ENCODE measurements at regions not wholly inside any gene's neighbourhood (a gene's known extent, or its start where the extent isn't known, plus 50 kb on each side); places are given as distances from the start of the nearest gene placed in this dataset.

- no peak for DNase-seq
Measured at GRCh38 chr15:29490747-29491471, 221.3 kb upstream of the NSMCE3 start.

DNA sequence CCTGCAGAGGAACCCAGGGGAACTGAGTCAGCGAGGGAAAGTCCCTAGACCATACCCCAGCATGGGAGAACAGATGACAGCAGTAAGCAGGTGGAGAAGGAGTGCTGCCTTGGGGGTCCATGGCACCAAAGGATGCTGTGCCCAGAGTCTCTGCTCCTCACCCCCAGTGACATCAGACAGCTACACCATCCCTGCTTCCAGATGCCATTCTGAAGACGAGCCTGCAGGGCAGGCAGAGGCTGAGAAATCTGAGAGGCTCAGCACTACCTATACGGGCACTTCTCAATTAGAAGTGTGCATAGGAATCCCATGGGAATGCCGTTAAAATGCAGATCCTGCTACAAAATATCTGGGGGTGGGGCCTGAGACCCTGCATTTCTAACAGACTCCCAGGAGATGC lies 211.3 kb upstream of the NSMCE3 start:
- no peak for DNase-seq

DNA sequence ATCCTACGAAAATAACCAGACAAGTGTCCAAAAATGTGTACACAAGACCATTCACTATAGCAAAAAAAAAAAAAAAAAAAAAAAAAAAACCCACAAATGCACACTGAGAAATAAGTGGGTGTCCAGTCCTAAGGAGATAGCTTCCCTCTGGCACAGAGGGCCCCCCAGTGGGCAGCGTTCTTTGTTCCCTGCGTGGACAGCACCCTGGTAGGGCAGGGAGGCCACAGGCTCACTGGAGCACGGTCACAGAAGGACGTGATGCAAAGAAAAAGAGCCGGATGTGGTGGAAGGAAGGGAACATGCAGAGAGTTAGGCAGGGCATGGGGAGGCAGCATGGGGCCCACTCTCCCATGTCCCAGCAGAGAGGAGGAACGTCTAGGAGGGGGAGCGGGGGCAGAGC lies 210.7 kb upstream of the NSMCE3 start:
- no peak for DNase-seq

GRCh38 chr15:29477256-29477655 lies 207.6 kb upstream of the NSMCE3 start:
- DNase-seq, result no peak

DNA sequence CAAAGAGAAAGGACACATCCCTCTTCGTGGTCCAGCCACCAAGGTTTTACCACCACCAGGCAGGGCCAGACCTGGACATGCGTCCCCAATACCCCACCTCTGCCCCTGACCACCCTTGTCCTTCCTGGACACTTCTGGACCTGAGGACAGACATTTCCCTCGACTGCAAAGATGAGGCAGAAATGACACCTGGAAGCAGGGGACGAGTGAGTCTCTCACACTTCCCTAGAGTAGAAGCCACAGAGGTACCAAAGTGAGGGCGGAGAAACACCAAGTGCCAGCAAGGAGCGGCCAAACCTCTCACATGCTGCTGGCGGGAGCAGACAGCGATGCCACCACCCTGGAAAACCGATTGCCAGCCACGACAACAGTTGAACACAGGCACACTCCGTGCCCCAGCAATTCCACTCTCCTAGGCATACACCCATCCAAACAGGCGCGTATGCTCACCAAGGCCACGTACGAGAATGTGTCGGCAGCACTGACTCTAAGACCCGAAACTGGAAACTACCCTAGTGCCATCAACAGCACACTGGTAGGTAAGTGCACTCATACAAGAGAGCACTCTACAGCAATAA lies 207.0 kb upstream of the NSMCE3 start:
- DNase-seq, result no peak

DNA sequence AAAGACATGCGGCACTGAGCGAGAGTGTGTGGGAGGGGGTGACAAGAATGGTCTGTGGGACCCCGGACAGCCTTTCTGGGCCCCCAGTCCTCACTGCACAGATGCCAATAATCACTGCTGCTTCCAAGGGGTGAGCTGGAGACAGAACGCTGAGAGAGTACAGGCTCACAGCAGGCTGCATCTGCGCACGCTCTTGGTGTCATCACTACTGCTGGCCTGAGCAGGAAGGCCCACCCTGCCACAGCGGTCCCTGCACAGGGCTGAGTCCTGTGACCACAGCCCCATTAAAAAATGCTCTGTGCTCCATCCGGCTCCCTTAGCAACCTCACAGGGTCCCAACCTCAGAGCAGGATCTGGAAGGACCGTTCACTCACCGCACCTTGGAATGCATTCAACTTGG lies 205.5 kb upstream of the NSMCE3 start:
- no peak for DNase-seq

GRCh38 chr15:29473621-29474105 lies 204.0 kb upstream of the NSMCE3 start:
- no peak for DNase-seq

GRCh38 chr15:29472901-29473445 lies 203.4 kb upstream of the NSMCE3 start:
- DNase-seq, result no peak

DNA sequence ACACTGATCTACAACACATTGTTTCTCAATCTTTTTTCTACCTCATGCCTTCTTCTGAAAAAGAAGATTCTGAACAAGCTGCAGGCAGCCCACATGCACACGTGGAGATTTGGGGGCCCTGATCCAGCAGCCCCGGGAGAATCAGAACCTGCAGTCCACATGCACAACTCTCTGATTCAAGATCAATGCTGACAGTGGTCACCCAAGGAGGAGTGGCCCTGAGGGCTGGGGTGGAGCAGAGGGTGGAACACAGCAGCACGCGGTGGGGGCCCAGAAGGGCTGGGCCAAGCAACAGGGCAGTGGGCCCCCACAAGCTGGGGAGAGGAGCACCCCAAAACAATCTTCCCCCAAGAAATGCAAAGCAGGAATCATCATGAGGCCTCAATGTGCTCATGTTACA lies 202.1 kb upstream of the NSMCE3 start:
- DNase-seq, result no peak

DNA sequence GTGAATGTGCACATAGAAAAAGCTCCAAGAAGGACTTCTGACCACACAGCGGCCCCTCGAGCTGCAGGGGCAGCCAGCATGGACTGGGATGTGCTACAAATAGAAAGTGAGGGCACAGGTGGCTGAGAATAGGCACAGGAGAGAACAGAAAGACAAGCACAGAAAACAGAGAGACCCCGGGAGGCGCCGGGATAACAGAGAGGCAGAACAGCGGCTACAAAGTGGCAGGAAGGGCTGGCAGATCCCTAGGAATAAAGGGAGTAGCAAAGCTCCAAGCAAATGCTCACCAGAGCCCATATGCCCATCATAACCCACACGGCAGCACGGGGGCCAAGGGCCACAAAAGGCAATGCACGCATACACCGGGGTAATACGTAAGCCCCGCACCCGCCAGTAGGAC lies 201.7 kb upstream of the NSMCE3 start:
- DNase-seq, result no peak

- no peak for DNase-seq
Measured at GRCh38 chr15:29470794-29471193, 201.2 kb upstream of the NSMCE3 start.

DNA sequence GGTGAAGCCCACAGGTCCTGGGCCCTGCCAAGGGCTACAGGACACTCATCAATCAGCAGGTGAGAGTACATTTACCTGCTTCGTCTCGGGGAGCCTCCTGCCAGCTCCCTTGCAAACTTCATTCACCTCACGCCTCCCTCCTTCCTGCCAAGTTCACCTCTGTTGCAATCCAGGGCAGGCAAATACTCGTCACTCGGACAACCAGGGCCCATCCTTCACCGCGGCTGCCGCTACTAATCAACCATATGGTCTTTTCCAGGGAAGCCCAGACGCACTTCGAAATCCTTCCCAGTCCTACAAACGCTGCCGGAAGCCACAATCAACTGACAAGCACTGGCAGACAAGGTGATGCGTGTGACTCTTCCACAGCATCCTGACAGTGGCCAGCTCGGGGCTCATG lies 200.7 kb upstream of the NSMCE3 start:
- DNase-seq, result no peak

GRCh38 chr15:29468899-29469298 lies 199.3 kb upstream of the NSMCE3 start:
- no peak for DNase-seq

GRCh38 chr15:29467091-29467490 lies 197.5 kb upstream of the NSMCE3 start:
- DNase-seq, result no peak

- no peak for DNase-seq
Measured at GRCh38 chr15:29466292-29466691, 196.7 kb upstream of the NSMCE3 start.

DNA sequence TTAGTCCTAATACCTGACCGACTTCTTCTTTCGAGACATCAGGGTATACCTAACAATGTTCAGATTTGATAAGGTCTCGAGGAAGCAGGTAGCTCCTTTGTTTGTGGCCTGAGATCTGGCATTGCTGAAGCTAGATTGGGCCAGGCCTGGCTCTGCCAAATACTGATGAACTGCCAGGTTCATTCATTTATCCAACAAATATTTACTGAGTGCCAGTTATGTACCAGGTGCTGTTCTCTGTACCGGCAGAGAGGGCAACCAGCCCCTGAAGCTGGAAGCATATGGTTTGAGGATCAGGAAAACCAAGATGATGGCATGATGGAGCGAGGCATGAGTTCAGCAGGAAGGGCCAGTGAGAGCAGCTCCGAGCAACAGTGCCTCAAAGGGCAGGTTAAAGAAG lies 196.2 kb upstream of the NSMCE3 start:
- DNase-seq, result no peak

DNA sequence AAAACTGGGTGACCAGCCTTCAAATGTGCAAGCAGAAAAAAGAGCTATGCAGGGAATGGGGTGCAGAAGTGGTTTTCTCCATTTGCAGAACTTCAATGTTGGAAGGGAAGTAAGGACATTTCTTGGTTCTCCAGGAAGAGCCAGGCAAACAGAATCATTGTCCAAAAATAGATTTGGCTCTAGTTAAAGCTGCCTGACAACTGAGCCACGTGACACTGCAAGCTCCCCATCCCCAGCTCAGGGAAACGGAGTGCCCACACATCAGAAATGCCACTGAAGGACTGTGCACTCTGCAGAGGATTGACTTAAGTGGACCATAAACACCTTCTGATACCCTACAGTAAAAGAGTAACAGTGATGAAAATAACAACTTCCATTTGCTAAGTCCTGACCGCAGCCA lies 195.6 kb upstream of the NSMCE3 start:
- DNase-seq, result peak in 1 of 4 experiments; percentile 11

- DNase-seq, result no peak
Measured at GRCh38 chr15:29461877-29462276, 192.3 kb upstream of the NSMCE3 start.

GRCh38 chr15:29458361-29458760 lies 188.7 kb upstream of the NSMCE3 start:
- DNase-seq, result no peak

DNA sequence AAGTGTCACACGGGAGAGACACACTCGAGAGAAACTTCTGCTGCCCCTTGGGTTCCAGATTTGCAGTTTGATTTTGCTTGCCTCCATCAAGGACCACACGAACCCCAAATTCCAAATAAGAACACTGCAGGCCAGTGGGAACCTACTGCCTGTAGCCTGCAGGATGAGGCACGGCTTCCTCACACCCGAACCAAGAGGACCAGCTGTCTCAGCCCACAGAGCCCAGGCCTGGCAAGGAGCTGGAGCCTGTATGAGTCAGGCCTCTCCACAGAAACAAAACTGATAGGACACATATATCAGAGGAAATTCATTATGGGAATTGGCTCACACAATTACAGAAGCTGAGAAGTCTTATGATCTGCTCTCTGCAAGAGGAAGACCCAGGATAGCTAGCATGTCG lies 188.1 kb upstream of the NSMCE3 start:
- no peak for DNase-seq

DNA sequence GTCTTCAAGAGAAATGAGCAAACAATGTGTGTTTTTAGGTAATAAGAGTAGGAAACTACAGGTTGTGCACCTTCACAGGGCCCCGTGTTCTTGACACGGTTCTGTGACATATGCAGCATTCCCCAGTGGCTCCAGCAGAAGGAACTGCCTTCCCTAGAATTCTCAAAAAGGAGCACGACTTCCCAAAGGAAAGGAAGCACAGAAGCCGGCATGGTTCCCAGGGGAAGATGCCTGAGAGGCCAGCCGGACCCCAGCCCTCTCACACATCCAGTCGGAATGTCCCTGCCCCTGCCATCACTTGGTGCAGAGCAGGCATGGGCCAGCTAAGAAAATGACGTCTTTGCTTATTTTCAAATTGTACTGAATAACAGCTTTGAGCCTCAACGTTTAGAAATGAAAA lies 187.3 kb upstream of the NSMCE3 start:
- no peak for DNase-seq

DNA sequence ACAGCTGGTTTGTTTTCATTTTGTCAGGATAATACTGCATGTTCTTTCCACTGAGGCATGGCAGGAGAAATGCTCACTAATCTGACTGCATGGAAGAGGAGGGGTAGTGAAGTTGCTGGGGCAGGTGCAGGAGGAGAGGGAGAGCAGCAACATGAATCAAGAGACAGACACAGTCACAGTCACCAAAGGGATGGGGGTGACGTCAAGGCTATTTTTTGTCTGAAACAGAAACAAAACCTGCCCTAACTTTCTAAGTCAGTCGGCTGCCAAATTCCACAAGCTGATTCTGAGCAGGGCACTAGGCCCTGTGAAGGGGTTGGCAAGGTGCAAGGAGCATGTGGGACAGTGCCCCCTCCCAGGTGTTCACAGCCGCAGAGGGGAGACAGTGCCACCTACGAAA lies 186.6 kb upstream of the NSMCE3 start:
- DNase-seq, result no peak

DNA sequence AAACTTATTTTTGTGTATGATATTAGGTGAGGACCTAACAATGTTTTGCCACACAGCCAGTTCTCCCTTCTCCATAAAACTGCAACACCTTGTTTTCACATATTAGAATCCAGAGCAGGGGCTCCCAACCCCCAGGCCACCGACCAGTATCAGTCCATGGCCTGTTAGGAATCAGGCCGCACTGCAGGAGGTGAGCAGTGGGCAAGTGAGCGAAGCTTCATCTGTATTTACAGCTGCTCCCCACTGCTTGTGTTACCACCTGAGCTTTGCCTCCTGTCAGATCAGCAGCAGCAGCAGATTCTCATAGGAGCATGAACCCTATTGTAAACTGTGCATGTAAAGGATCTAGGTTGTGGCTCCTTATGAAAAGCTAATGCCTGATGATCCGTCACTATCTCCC lies 185.9 kb upstream of the NSMCE3 start:
- DNase-seq, result no peak

DNA sequence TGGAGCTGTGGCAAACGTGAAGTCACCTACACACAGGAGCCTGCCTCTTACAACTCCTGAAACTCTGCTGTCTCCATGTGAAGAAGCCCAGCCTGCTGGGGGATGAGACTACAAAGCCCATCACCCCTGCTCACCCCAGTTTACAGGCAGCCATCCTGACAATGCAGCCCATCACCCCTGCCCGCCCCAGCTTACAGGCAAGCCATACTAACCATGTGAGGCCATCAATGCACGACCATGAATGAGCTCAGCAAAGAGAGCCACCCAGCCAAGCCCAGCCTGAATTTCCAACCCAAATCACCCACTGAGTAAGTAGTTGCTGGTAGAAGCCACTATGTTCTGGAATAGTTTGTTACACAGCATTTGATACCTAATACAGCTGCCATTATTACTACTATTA lies 185.4 kb upstream of the NSMCE3 start:
- no peak for DNase-seq
